ENCODE measurements at regions not wholly inside any gene's neighbourhood (a gene's known extent, or its start where the extent isn't known, plus 50 kb on each side); places are given as distances from the start of the nearest gene placed in this dataset.

- H3K79me1 ChIP-seq (ENCODE audit: low read depth, low read length) = no peaks in the 10 kb centered on the region
- peaks cover 0 to 3% of the 10 kb centered on the region in 2 donors for H3K4me1 ChIP-seq (ENCODE audit: control insufficient read depth in 2 of 2, insufficient read depth in 1 of 2, low read depth in 1 of 2, low read length in 2 of 2)
- no peak overlapping the region for H3K4me2 ChIP-seq (ENCODE audit: insufficient read depth, low read length, poor library complexity, severe bottlenecking)
- H3K4ac ChIP-seq (ENCODE audit: low read length) = no peak overlapping the region
- no peaks in the 10 kb centered on the region for H3K9me3 ChIP-seq (replicated peaks in 1 of 2; ENCODE audit: control insufficient read depth in 2 of 2, insufficient read depth in 1 of 2, low read depth in 1 of 2, low read length in 2 of 2)
- no peak overlapping the region for H3K18ac ChIP-seq (ENCODE audit: low read length)
- H4K8ac ChIP-seq (ENCODE audit: low read depth, low read length) = no peak overlapping the region
- no peak overlapping the region for H2AFZ ChIP-seq (ENCODE audit: low read length)
- no peak overlapping the region for H2AK5ac ChIP-seq (ENCODE audit: low read depth, low read length)
- H3K36me3 ChIP-seq (replicated peaks in 1 of 2; ENCODE audit: control insufficient read depth in 2 of 2, insufficient read depth in 2 of 2, low read length in 2 of 2) = no peaks in the 10 kb centered on the region
- no peak overlapping the region for H2BK5ac ChIP-seq (ENCODE audit: low read length)
- WGBS, 2 donors (ENCODE audit: extremely low coverage in 2 of 2, insufficient read length in 2 of 2, insufficient replicate concordance in 1 of 2) = no CpG with 5 or more reads among the region's 9 CpGs
- no peak overlapping the region for H3K14ac ChIP-seq (ENCODE audit: low read length)
- no peak overlapping the region for H3K23ac ChIP-seq (ENCODE audit: low read depth, low read length, poor library complexity)
- H2BK15ac ChIP-seq (ENCODE audit: low read length) = no peak overlapping the region
- H3K27me3 ChIP-seq (ENCODE audit: control insufficient read depth in 3 of 3, insufficient read depth in 3 of 3, low read depth in 1 of 3, low read length in 3 of 3) = peaks cover 0 to 2% (median 0%) of the 10 kb centered on the region in 3 experiments
- no peak overlapping the region for H3K27ac ChIP-seq (replicated peaks; ENCODE audit: low read length)
- H2BK12ac ChIP-seq (ENCODE audit: low read length) = no peak overlapping the region
- H4K91ac ChIP-seq (ENCODE audit: low read depth, low read length, poor library complexity) = no peak overlapping the region
- no peak overlapping the region for H3K9ac ChIP-seq (ENCODE audit: low read depth, low read length, poor library complexity)
- DNase-seq (ENCODE audit: low spot score) = no peak
- no peak overlapping the region for H2BK120ac ChIP-seq (ENCODE audit: low read depth, low read length)
- no peak overlapping the region for H3K4me3 ChIP-seq (ENCODE audit: low read length in 2 of 2)
Measured at GRCh38 chr1:67536957-67537666, 106.9 kb upstream of the SERBP1 start.

GRCh38 chr1:67537667-67538018 is 107.4 kb upstream of the SERBP1 start:
- Histone ChIP-seq H4K91ac (ENCODE audit: low read depth, low read length, poor library complexity) (no peak overlapping the region), H2BK12ac (ENCODE audit: low read length) (no peak overlapping the region), H4K8ac (ENCODE audit: low read depth, low read length) (no peak overlapping the region), H2AFZ (ENCODE audit: low read length) (no peak overlapping the region), H3K79me1 (ENCODE audit: low read depth, low read length) (no peaks in the 10 kb centered on the region), H3K9me3 (replicated peaks in 1 of 2; ENCODE audit: control insufficient read depth in 2 of 2, insufficient read depth in 1 of 2, low read depth in 1 of 2, low read length in 2 of 2) (no peaks in the 10 kb centered on the region), H3K23ac (ENCODE audit: low read depth, low read length, poor library complexity) (no peak overlapping the region), H3K27ac (replicated peaks; ENCODE audit: low read length) (no peak overlapping the region), H3K9ac (ENCODE audit: low read depth, low read length, poor library complexity) (no peak overlapping the region), H3K18ac (ENCODE audit: low read length) (no peak overlapping the region), H3K4me2 (ENCODE audit: insufficient read depth, low read length, poor library complexity, severe bottlenecking) (no peak overlapping the region), H3K4me1 (ENCODE audit: control insufficient read depth in 2 of 2, insufficient read depth in 1 of 2, low read depth in 1 of 2, low read length in 2 of 2) (peaks cover 0 to 3% of the 10 kb centered on the region in 2 donors), H3K4me3 (ENCODE audit: low read length in 2 of 2) (no peak overlapping the region), H3K27me3 (ENCODE audit: control insufficient read depth in 3 of 3, insufficient read depth in 3 of 3, low read depth in 1 of 3, low read length in 3 of 3) (peaks cover 0 to 2% (median 0%) of the 10 kb centered on the region in 3 experiments), H2BK15ac (ENCODE audit: low read length) (no peak overlapping the region), H3K36me3 (replicated peaks in 1 of 2; ENCODE audit: control insufficient read depth in 2 of 2, insufficient read depth in 2 of 2, low read length in 2 of 2) (no peaks in the 10 kb centered on the region), H2BK5ac (ENCODE audit: low read length) (no peak overlapping the region), H2AK5ac (ENCODE audit: low read depth, low read length) (no peak overlapping the region), H2BK120ac (ENCODE audit: low read depth, low read length) (no peak overlapping the region), H3K14ac (ENCODE audit: low read length) (no peak overlapping the region), H3K4ac (ENCODE audit: low read length) (no peak overlapping the region)
- WGBS, 2 donors (ENCODE audit: extremely low coverage in 2 of 2, insufficient read length in 2 of 2, insufficient replicate concordance in 1 of 2) = no CpG with 5 or more reads among the region's 6 CpGs
- DNase-seq (ENCODE audit: low spot score) = no peak

DNA sequence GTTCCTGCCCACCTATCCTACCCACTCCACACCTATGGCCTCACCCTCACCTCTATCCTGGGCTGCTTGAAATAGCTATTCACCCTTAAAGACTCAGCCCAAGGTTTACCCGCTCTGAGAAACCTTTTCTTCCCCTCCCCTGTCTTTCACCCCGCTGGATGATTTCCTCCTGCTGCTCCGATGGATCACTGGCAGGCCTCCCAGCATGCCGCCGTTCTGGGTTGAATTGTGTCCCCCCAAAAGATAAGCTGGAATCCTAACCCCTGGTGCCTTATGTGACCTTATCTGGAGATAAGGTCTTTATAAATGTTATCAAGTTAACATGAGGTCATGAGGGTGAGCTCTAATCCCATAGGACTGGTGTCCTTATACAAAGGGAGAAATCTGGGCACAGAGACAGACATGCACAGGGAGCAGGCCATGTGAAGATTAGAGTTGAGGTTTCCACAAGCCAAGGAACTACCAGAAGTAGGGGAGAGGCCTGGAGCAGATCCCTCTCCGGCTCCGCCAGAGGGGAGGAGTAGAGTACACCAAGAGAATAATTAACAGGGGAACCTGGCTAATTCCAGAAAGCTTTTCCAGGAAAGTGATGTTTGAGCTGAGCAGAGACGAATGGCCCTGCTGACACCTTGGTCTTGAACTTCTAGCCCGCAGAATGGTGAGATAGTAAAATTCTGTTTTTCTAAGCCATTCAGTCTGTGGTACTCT is 110.0 kb upstream of the SERBP1 start:
- no peak overlapping the region for H2AFZ ChIP-seq (ENCODE audit: low read length)
- H3K4me3 ChIP-seq (ENCODE audit: low read length in 2 of 2) = no peak overlapping the region
- H4K91ac ChIP-seq (ENCODE audit: low read depth, low read length, poor library complexity) = no peak overlapping the region
- H3K9me3 ChIP-seq (replicated peaks in 1 of 2; ENCODE audit: control insufficient read depth in 2 of 2, insufficient read depth in 1 of 2, low read depth in 1 of 2, low read length in 2 of 2) = no peaks in the 10 kb centered on the region
- no peak overlapping the region for H3K4me2 ChIP-seq (ENCODE audit: insufficient read depth, low read length, poor library complexity, severe bottlenecking)
- no peak overlapping the region for H2BK15ac ChIP-seq (ENCODE audit: low read length)
- H2BK5ac ChIP-seq (ENCODE audit: low read length) = no peak overlapping the region
- H3K36me3 ChIP-seq (replicated peaks in 1 of 2; ENCODE audit: control insufficient read depth in 2 of 2, insufficient read depth in 2 of 2, low read length in 2 of 2) = no peaks in the 10 kb centered on the region
- no CpG with 5 or more reads among the region's 9 CpGs for WGBS, 2 donors (ENCODE audit: extremely low coverage in 2 of 2, insufficient read length in 2 of 2, insufficient replicate concordance in 1 of 2)
- no peak overlapping the region for H3K27ac ChIP-seq (replicated peaks; ENCODE audit: low read length)
- no peak overlapping the region for H3K18ac ChIP-seq (ENCODE audit: low read length)
- no peak overlapping the region for H3K4ac ChIP-seq (ENCODE audit: low read length)
- H3K4me1 ChIP-seq (ENCODE audit: control insufficient read depth in 2 of 2, insufficient read depth in 1 of 2, low read depth in 1 of 2, low read length in 2 of 2) = peaks cover 0 to 3% of the 10 kb centered on the region in 2 donors
- no peak overlapping the region for H3K23ac ChIP-seq (ENCODE audit: low read depth, low read length, poor library complexity)
- peaks cover 0 to 2% (median 0%) of the 10 kb centered on the region in 3 experiments for H3K27me3 ChIP-seq (ENCODE audit: control insufficient read depth in 3 of 3, insufficient read depth in 3 of 3, low read depth in 1 of 3, low read length in 3 of 3)
- no peak overlapping the region for H3K14ac ChIP-seq (ENCODE audit: low read length)
- no peak overlapping the region for H2BK12ac ChIP-seq (ENCODE audit: low read length)
- H4K8ac ChIP-seq (ENCODE audit: low read depth, low read length) = no peak overlapping the region
- H2BK120ac ChIP-seq (ENCODE audit: low read depth, low read length) = no peak overlapping the region
- no peak for DNase-seq (ENCODE audit: low spot score)
- H3K9ac ChIP-seq (ENCODE audit: low read depth, low read length, poor library complexity) = no peak overlapping the region
- H2AK5ac ChIP-seq (ENCODE audit: low read depth, low read length) = no peak overlapping the region
- no peaks in the 10 kb centered on the region for H3K79me1 ChIP-seq (ENCODE audit: low read depth, low read length)

DNA sequence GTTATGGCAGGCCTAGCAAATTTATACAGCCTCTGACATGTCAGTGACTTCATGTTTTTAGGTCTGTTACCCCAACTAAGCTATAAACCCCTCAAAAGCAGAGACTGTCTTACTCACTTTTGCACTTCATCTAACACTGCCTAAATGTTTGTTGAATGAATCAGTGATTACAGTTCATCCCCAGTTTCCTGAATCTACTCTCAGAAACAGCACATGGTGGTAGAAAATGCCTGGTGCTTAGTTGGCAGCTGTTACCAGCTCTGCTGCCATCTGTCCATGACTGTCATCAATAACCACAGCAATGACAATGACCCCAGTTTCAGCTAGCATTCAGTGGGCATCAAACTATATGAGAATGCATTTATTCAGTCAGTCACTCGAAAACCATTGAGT is 110.5 kb upstream of the SERBP1 start:
- H2BK120ac ChIP-seq (ENCODE audit: low read depth, low read length) = no peak overlapping the region
- H3K4me2 ChIP-seq (ENCODE audit: insufficient read depth, low read length, poor library complexity, severe bottlenecking) = no peak overlapping the region
- H3K4me3 ChIP-seq (ENCODE audit: low read length in 2 of 2) = no peak overlapping the region
- no peaks in the 10 kb centered on the region for H3K9me3 ChIP-seq (replicated peaks in 1 of 2; ENCODE audit: control insufficient read depth in 2 of 2, insufficient read depth in 1 of 2, low read depth in 1 of 2, low read length in 2 of 2)
- H2BK5ac ChIP-seq (ENCODE audit: low read length) = no peak overlapping the region
- no peak overlapping the region for H2BK15ac ChIP-seq (ENCODE audit: low read length)
- no peak overlapping the region for H2AFZ ChIP-seq (ENCODE audit: low read length)
- H3K27me3 ChIP-seq (ENCODE audit: control insufficient read depth in 3 of 3, insufficient read depth in 3 of 3, low read depth in 1 of 3, low read length in 3 of 3) = peaks cover 0 to 2% (median 0%) of the 10 kb centered on the region in 3 experiments
- no peak overlapping the region for H4K91ac ChIP-seq (ENCODE audit: low read depth, low read length, poor library complexity)
- H3K9ac ChIP-seq (ENCODE audit: low read depth, low read length, poor library complexity) = no peak overlapping the region
- H2AK5ac ChIP-seq (ENCODE audit: low read depth, low read length) = no peak overlapping the region
- H3K4ac ChIP-seq (ENCODE audit: low read length) = no peak overlapping the region
- H3K79me1 ChIP-seq (ENCODE audit: low read depth, low read length) = no peaks in the 10 kb centered on the region
- no peak overlapping the region for H3K14ac ChIP-seq (ENCODE audit: low read length)
- DNase-seq (ENCODE audit: low spot score) = no peak
- no peak overlapping the region for H3K18ac ChIP-seq (ENCODE audit: low read length)
- no peak overlapping the region for H3K23ac ChIP-seq (ENCODE audit: low read depth, low read length, poor library complexity)
- no peaks in the 10 kb centered on the region for H3K36me3 ChIP-seq (replicated peaks in 1 of 2; ENCODE audit: control insufficient read depth in 2 of 2, insufficient read depth in 2 of 2, low read length in 2 of 2)
- peaks cover 0 to 3% of the 10 kb centered on the region in 2 donors for H3K4me1 ChIP-seq (ENCODE audit: control insufficient read depth in 2 of 2, insufficient read depth in 1 of 2, low read depth in 1 of 2, low read length in 2 of 2)
- no peak overlapping the region for H4K8ac ChIP-seq (ENCODE audit: low read depth, low read length)
- no CpG with 5 or more reads among the region's 1 CpG for WGBS, 2 donors (ENCODE audit: extremely low coverage in 2 of 2, insufficient read length in 2 of 2, insufficient replicate concordance in 1 of 2)
- H3K27ac ChIP-seq (replicated peaks; ENCODE audit: low read length) = no peak overlapping the region
- no peak overlapping the region for H2BK12ac ChIP-seq (ENCODE audit: low read length)

Measured in neuronal stem cell (in vitro differentiated cells).